Neural progenitor cell (in vitro differentiated cells): ENCODE measurements at regions not wholly inside any gene's neighbourhood (a gene's known extent, or its start where the extent isn't known, plus 50 kb on each side); places are given as distances from the start of the nearest gene placed in this dataset.
A peak's percentile ranks its signal among the peaks of the same experiment; 100 is the strongest.
"Not testable (repeated sequence)": the region's sequence is repeated elsewhere in the genome, so short reads cannot be mapped to it uniquely, and the experiment has no call there.

Source experiments
- DNase-seq: peaks from one replicate; pipeline ENCODE4 v3.0.0-alpha.2; 2016; ENCODE audit warnings: low spot score
- H2AFZ ChIP-seq: fragments of 200-600 bp; sonication (generic); replicated peaks from 2 replicates; pipeline ENCODE4 v1.6.1; 2016; ENCODE audit warnings: antibody characterized with exemption
- H3F3A ChIP-seq: fragments of 200-600 bp; sonication (generic); 2 replicates; pipeline ENCODE4 v1.6.1; 2016; ENCODE audit warnings: antibody characterized with exemption, low read depth
- H3K27ac ChIP-seq: fragments of 200-600 bp; sonication (generic); 2 replicates; pipeline ENCODE4 v1.5.1; 2016; ENCODE audit warnings: mild to moderate bottlenecking
- H3K27me3 ChIP-seq: fragments of 200-600 bp; sonication (generic); 2 replicates; pipeline ENCODE4 v1.6.1; 2016; ENCODE audit warnings: mild to moderate bottlenecking, moderate library complexity
- H3K36me3 ChIP-seq: fragments of 200-600 bp; sonication (generic); 2 replicates; pipeline ENCODE4 v1.5.1; 2016
- H3K4me1 ChIP-seq: fragments of 200-600 bp; sonication (generic); 2 replicates; pipeline ENCODE4 v1.6.1; 2016; ENCODE audit warnings: mixed run types
- H3K4me2 ChIP-seq: fragments of 200-600 bp; sonication (generic); 2 replicates; pipeline ENCODE4 v1.6.1; 2016
- H3K4me3 ChIP-seq: fragments of 200-600 bp; sonication (generic); 2 replicates; pipeline ENCODE4 v1.5.1; 2016
- H3K79me2 ChIP-seq: fragments of 200-600 bp; sonication (generic); 2 replicates; pipeline ENCODE4 v1.6.1; 2016; ENCODE audit warnings: low read depth
- H3K9ac ChIP-seq: fragments of 200-600 bp; sonication (generic); 2 replicates; pipeline ENCODE4 v1.6.1; 2016
- H3K9me3 ChIP-seq: fragments of 200-600 bp; sonication (generic); 2 replicates; pipeline ENCODE4 v1.5.1; 2016; ENCODE audit warnings: low read depth
- H4K20me1 ChIP-seq: fragments of 200-600 bp; sonication (generic); 2 replicates; pipeline ENCODE4 v1.6.1; 2016; ENCODE audit warnings: low read depth
- H3K27ac Mint-ChIP-seq: 3 replicates; pipeline ENCODE4 v1.8.0; 2021; ENCODE audit warnings: mixed read lengths
- H3K27me3 Mint-ChIP-seq: 2 replicates; pipeline ENCODE4 v1.8.0; 2022; ENCODE audit warnings: low read depth, mild to moderate bottlenecking, inconsistent platforms, moderate library complexity, mixed read lengths; ENCODE audit not compliant: insufficient read depth
- H3K36me3 Mint-ChIP-seq: 3 replicates; pipeline ENCODE4 v1.8.0; 2021; ENCODE audit warnings: mixed read lengths
- H3K4me1 Mint-ChIP-seq: 3 replicates; pipeline ENCODE4 v1.8.0; 2021; ENCODE audit warnings: mixed read lengths
- H3K4me3 Mint-ChIP-seq: 3 replicates; pipeline ENCODE4 v1.8.0; 2021; ENCODE audit warnings: mild to moderate bottlenecking, moderate library complexity, mixed read lengths
- H3K9me3 Mint-ChIP-seq: 3 replicates; pipeline ENCODE4 v1.8.0; 2020; ENCODE audit warnings: mixed read lengths
- CTCF ChIP-seq: fragments of 200-600 bp; sonication (generic); IDR thresholded peaks from 2 replicates; pipeline ENCODE4 v1.5.1; 2017; ENCODE audit warnings: antibody characterized with exemption, mild to moderate bottlenecking
- EZH2 ChIP-seq: fragments of 200-600 bp; sonication (generic); IDR thresholded peaks from 2 replicates; pipeline ENCODE4 v1.6.1; 2017; ENCODE audit warnings: antibody characterized with exemption, mild to moderate bottlenecking, moderate library complexity
- EZH2phosphoT487 ChIP-seq: fragments of 200-600 bp; sonication (generic); IDR thresholded peaks from 2 replicates; pipeline ENCODE4 v1.6.1; 2017; ENCODE audit warnings: antibody characterized with exemption

- no peaks in the 10 kb centered on the region for H4K20me1 ChIP-seq
- H3K4me3 ChIP-seq, result no peak overlapping the region
- Mint-ChIP-seq H3K4me1 (peaks cover 19% of the 10 kb centered on the region), H3K27ac (peak overlapping the region; percentile 88), H3K27me3 (peaks cover 4% of the 10 kb centered on the region), H3K9me3 (peaks cover 31% of the 10 kb centered on the region), H3K36me3 (peaks cover 6% of the 10 kb centered on the region), H3K4me3 (no peak overlapping the region)
- H3K9ac ChIP-seq, result no peak overlapping the region
- TF ChIP-seq CTCF (no peak), EZH2 (no peak), EZH2phosphoT487 (no peak)
- peak overlapping the region; percentile 72 for H3K27ac ChIP-seq
- peak; percentile 50 for DNase-seq
- no peaks in the 10 kb centered on the region for H3K36me3 ChIP-seq
- H2AFZ ChIP-seq, result no peak overlapping the region
- peaks cover 23% of the 10 kb centered on the region for H3F3A ChIP-seq
- H3K27me3 ChIP-seq, result no peaks in the 10 kb centered on the region
- H3K79me2 ChIP-seq, result no peaks in the 10 kb centered on the region
- H3K4me1 ChIP-seq, result peaks cover 19% of the 10 kb centered on the region
- H3K9me3 ChIP-seq, result peaks cover 13% of the 10 kb centered on the region
- H3K4me2 ChIP-seq, result peak overlapping the region; percentile 64
Measured at GRCh38 chr4:124459196-124459940, 253.2 kb downstream of the ANKRD50 start.

- Histone ChIP-seq H3F3A (peaks cover 23% of the 10 kb centered on the region), H3K27me3 (no peaks in the 10 kb centered on the region), H3K36me3 (no peaks in the 10 kb centered on the region), H3K4me1 (peaks cover 19% of the 10 kb centered on the region), H2AFZ (no peak overlapping the region), H3K79me2 (no peaks in the 10 kb centered on the region), H4K20me1 (no peaks in the 10 kb centered on the region), H3K9me3 (peaks cover 13% of the 10 kb centered on the region), H3K4me2 (peak overlapping the region; percentile 64), H3K9ac (no peak overlapping the region), H3K4me3 (no peak overlapping the region), H3K27ac (peak overlapping the region; percentile 72)
- Mint-ChIP-seq H3K4me3 (peak overlapping the region; percentile 43), H3K36me3 (peaks cover 6% of the 10 kb centered on the region), H3K27ac (peak overlapping the region; percentile 88), H3K9me3 (peaks cover 33% of the 10 kb centered on the region), H3K27me3 (peaks cover 4% of the 10 kb centered on the region), H3K4me1 (peaks cover 19% of the 10 kb centered on the region)
- no peak for TF ChIP-seq CTCF
- no peak for TF ChIP-seq EZH2
- TF ChIP-seq EZH2phosphoT487, result no peak
- peak; percentile 76 for DNase-seq
Measured at GRCh38 chr4:124459941-124460310, 252.6 kb downstream of the ANKRD50 start.

- Histone ChIP-seq H3F3A (peaks cover 23% of the 10 kb centered on the region), H3K4me1 (peaks cover 19% of the 10 kb centered on the region), H3K9me3 (peaks cover 13% of the 10 kb centered on the region)
- not testable (repeated sequence) for H3K36me3 Mint-ChIP-seq, H3K27ac ChIP-seq, H3K9ac ChIP-seq, H3K4me2 ChIP-seq, H3K79me2 ChIP-seq, H3K4me3 ChIP-seq, H4K20me1 ChIP-seq, H3K27me3 ChIP-seq, DNase-seq, H3K27me3 Mint-ChIP-seq, H3K4me3 Mint-ChIP-seq, H3K36me3 ChIP-seq, H2AFZ ChIP-seq, H3K27ac Mint-ChIP-seq
- peaks cover 33% of the 10 kb centered on the region for H3K9me3 Mint-ChIP-seq
- peaks cover 19% of the 10 kb centered on the region for H3K4me1 Mint-ChIP-seq
Measured at GRCh38 chr4:124461592-124461991, 250.9 kb downstream of the ANKRD50 start.
